SK-N-SH (cell line): ENCODE measurements at regions not wholly inside any gene's neighbourhood (a gene's known extent, or its start where the extent isn't known, plus 50 kb on each side); places are given as distances from the start of the nearest gene placed in this dataset.

Experiments
- CTCF ChIA-PET: fragments of 300-600, 350-600 bp; formaldehyde crosslinking; extraction: SDS; loops from one replicate; lab custom pipeline; 2021; lab: Yijun Ruan, JAX
- POLR2A ChIA-PET: fragments of 350-600 bp; sonication (Branson Sonifier 250); formaldehyde crosslinking; extraction: SDS; loops from one replicate; lab custom pipeline; 2020; ENCODE audit warnings: antibody characterized with exemption, inconsistent platforms; lab: Yijun Ruan, JAX
- DNase-seq: peaks from one replicate; pipeline ENCODE4 v3.0.0; 2012
- H2AFZ ChIP-seq: fragments of 200-600 bp; sonication (generic); 2 replicates; pipeline ENCODE4 v1.8.1; 2016; ENCODE audit warnings: antibody characterized with exemption, mild to moderate bottlenecking, low read depth
- H3F3A ChIP-seq: fragments of 200-600 bp; sonication (generic); replicated peaks from 2 replicates; pipeline ENCODE3; 2016; ENCODE audit warnings: antibody characterized with exemption, mild to moderate bottlenecking; ENCODE audit not compliant: insufficient read depth
- H3K27ac ChIP-seq, 2 experiments: fragments of 200-500 bp in 1 of 2; fragments of 200-600 bp in 1 of 2; sonication (Bioruptor generic) in 1 of 2; sonication (generic), shearing (Covaris generic) in 1 of 2; 2 replicates each; pipeline versions ENCODE4 v1.5.1 to v1.6.1; 2014 to 2016; ENCODE audit warnings: low read depth in 2 of 2, inconsistent platforms in 1 of 2, low read length in 1 of 2, mild to moderate bottlenecking in 1 of 2, mixed read lengths in 1 of 2
- H3K27me3 ChIP-seq: fragments of 200-600 bp; sonication (generic), shearing (Covaris generic); 2 replicates; pipeline ENCODE4 v1.6.1; 2016; ENCODE audit warnings: mixed run types; ENCODE audit not compliant: insufficient read depth
- H3K36me3 ChIP-seq, 2 experiments: fragments of 200-500 bp in 1 of 2; fragments of 200-600 bp in 1 of 2; sonication (Bioruptor generic) in 1 of 2; sonication (generic) in 1 of 2; replicated peaks in 1 of 2; 2 replicates each; pipeline versions ENCODE3 to v1.5.1; 2014 to 2016; ENCODE audit warnings: low read length in 1 of 2, mild to moderate bottlenecking in 1 of 2; ENCODE audit not compliant: insufficient read depth in 2 of 2, control insufficient read depth in 1 of 2
- H3K4me1 ChIP-seq, 2 experiments: fragments of 200-500 bp in 1 of 2; fragments of 200-600 bp in 1 of 2; sonication (Bioruptor generic) in 1 of 2; sonication (generic), shearing (Covaris generic) in 1 of 2; 2 replicates each; pipeline versions ENCODE4 v1.5.1 to v1.6.1; 2014 to 2016; ENCODE audit warnings: low read depth in 1 of 2, low read length in 1 of 2, mixed run types in 1 of 2; ENCODE audit not compliant: insufficient read depth in 2 of 2, control insufficient read depth in 1 of 2
- H3K4me2 ChIP-seq: fragments of 200-600 bp; sonication (generic), shearing (Covaris generic); 2 replicates; pipeline ENCODE4 v1.6.1; 2017; ENCODE audit warnings: mixed run types
- H3K4me3 ChIP-seq, 2 experiments: fragments of 200-500 bp in 1 of 2; fragments of 200-600 bp in 1 of 2; sonication (Bioruptor generic) in 1 of 2; sonication (generic), shearing (Covaris generic) in 1 of 2; 2 replicates each; pipeline versions ENCODE4 v1.5.1 to v1.8.1; 2014 to 2016; ENCODE audit warnings: low read depth in 2 of 2, inconsistent platforms in 1 of 2, low read length in 1 of 2, mild to moderate bottlenecking in 1 of 2, mixed read lengths in 1 of 2, moderate library complexity in 1 of 2
- H3K79me2 ChIP-seq: fragments of 200-600 bp; sonication (generic); 2 replicates; pipeline ENCODE4 v1.8.1; 2017; ENCODE audit warnings: mild to moderate bottlenecking; ENCODE audit not compliant: insufficient read depth
- H3K9ac ChIP-seq: fragments of 200-600 bp; sonication (generic); 2 replicates; pipeline ENCODE4 v1.6.1; 2017; ENCODE audit warnings: mixed run types
- H3K9me2 ChIP-seq: fragments of 200-600 bp; sonication (generic); 2 replicates; pipeline ENCODE4 v1.6.1; 2017; ENCODE audit warnings: mixed run types
- H3K9me3 ChIP-seq: fragments of 200-600 bp; sonication (generic); 2 replicates; pipeline ENCODE4 v1.6.1; 2017; ENCODE audit warnings: mixed run types, mild to moderate bottlenecking, moderate library complexity
- H4K20me1 ChIP-seq: fragments of 200-600 bp; sonication (generic); 2 replicates; pipeline ENCODE4 v1.6.1; 2017; ENCODE audit warnings: mild to moderate bottlenecking, mixed run types; ENCODE audit not compliant: insufficient read depth
- EZH2phosphoT487 ChIP-seq: fragments of 200-600 bp; sonication (generic); IDR thresholded peaks from 2 replicates; pipeline ENCODE4 v1.6.1; 2017; ENCODE audit warnings: low read depth, mixed run types, mild to moderate bottlenecking, antibody characterized with exemption, moderate library complexity, borderline replicate concordance
- FOXM1 ChIP-seq: IDR thresholded peaks from 2 replicates; pipeline ENCODE4 v1.4.0; 2012; ENCODE audit warnings: low read depth, mild to moderate bottlenecking
- NFIC ChIP-seq: IDR thresholded peaks from 2 replicates; pipeline ENCODE4 v1.4.0; 2012; ENCODE audit warnings: borderline replicate concordance
- NRF1 ChIP-seq: IDR thresholded peaks from 2 replicates; pipeline ENCODE4 v1.6.1; 2012; ENCODE audit warnings: low read depth, mild to moderate bottlenecking, low read length
- POLR2AphosphoS5 ChIP-seq: IDR thresholded peaks from 2 replicates; pipeline ENCODE4 v1.6.1; 2012; ENCODE audit warnings: low read depth, low read length
- RCOR1 ChIP-seq: fragments of 150-350 bp; IDR thresholded peaks from 2 replicates; pipeline ENCODE4 v1.6.1; 2017; ENCODE audit warnings: antibody characterized with exemption, low read length
- REST ChIP-seq: IDR thresholded peaks from 2 replicates; pipeline ENCODE4 v1.6.1; 2012; ENCODE audit warnings: mild to moderate bottlenecking, low read depth, low read length, moderate library complexity
- RFX5 ChIP-seq: IDR thresholded peaks from 2 replicates; pipeline ENCODE4 v1.6.1; 2012; ENCODE audit warnings: mild to moderate bottlenecking, improper control_type of control experiment, low read length
- TAF1 ChIP-seq: IDR thresholded peaks from 2 replicates; pipeline ENCODE4 v1.6.1; 2012; ENCODE audit warnings: low read depth, mild to moderate bottlenecking, low read length, moderate library complexity, borderline replicate concordance
- TCF12 ChIP-seq: IDR thresholded peaks from 2 replicates; pipeline ENCODE4 v1.4.0; 2012
- TEAD4 ChIP-seq: IDR thresholded peaks from 2 replicates; pipeline ENCODE4 v1.4.0; 2012; ENCODE audit warnings: mild to moderate bottlenecking, borderline replicate concordance; ENCODE audit not compliant: insufficient read depth
- USF2 ChIP-seq: fragments of 150-350 bp; IDR thresholded peaks from 2 replicates; pipeline ENCODE4 v1.6.1; 2017; ENCODE audit warnings: antibody characterized with exemption, low read length, low read depth, borderline replicate concordance
- WGBS: methylation state at CpG from one replicate; pipeline ENCODE4 v1.1.6; 2017; ENCODE audit warnings: low lambda C conversion rate; 5-methylcytosine and 5-hydroxymethylcytosine counted together
- TF ChIP-seq, protein P1 (sequence below): IDR thresholded peaks from 2 replicates; pipeline ENCODE4 v1.4.0; 2012; ENCODE audit warnings: low read depth
- TF ChIP-seq, protein P2 (sequence below): IDR thresholded peaks from 2 replicates; pipeline ENCODE4; 2012

- Histone ChIP-seq H3K36me3 (no peaks in the 10 kb centered on the region), H4K20me1 (no peaks in the 10 kb centered on the region), H3K9me2 (no peaks in the 10 kb centered on the region), H2AFZ (no peak overlapping the region), H3K27me3 (no peaks in the 10 kb centered on the region), H3K4me3 (no peak overlapping the region), H3K9me3 (no peaks in the 10 kb centered on the region), H3K27ac (no peak overlapping the region), H3K9ac (no peak overlapping the region), H3K4me2 (no peak overlapping the region), H3K4me1 (peaks cover 2% of the 10 kb centered on the region in 2 experiments; a peak in 2 of 4 replicates), H3F3A (no peaks in the 10 kb centered on the region), H3K79me2 (no peaks in the 10 kb centered on the region)
- TF ChIP-seq USF2 (no peak), TEAD4 (no peak), RFX5 (no peak), TAF1 (no peak), REST (no peak), NRF1 (no peak), TCF12 (no peak), POLR2AphosphoS5 (no peak), EZH2phosphoT487 (no peak), NFIC (no peak)
- POLR2A ChIA-PET: no interaction called here
- WGBS: 64% methylated on average over 2 of the region's 2 CpGs
- no peak for DNase-seq
- CTCF ChIA-PET: no interaction called here
Observed at GRCh38 chr5:164057121-164057520, 551.7 kb downstream of the MAT2B start.

GRCh38 chr5:164058621-164059020, 553.2 kb downstream of the MAT2B start:
- H3K79me2 ChIP-seq: no peaks in the 10 kb centered on the region
- 52% methylated on average over 3 of the region's 3 CpGs for WGBS
- no peak overlapping the region for H2AFZ ChIP-seq
- no peak for DNase-seq
- no peak overlapping the region for H3K9ac ChIP-seq
- no peaks in the 10 kb centered on the region for H3K36me3 ChIP-seq
- H3F3A ChIP-seq: no peaks in the 10 kb centered on the region
- H3K4me3 ChIP-seq: no peak overlapping the region
- ChIA-PET CTCF (interaction anchor here (1.0 kb wide), 1 partner anchor 10 kb away, joined by 3 read pairs; no protein-coding TSS in a partner anchor), POLR2A (no interaction called here)
- no peaks in the 10 kb centered on the region for H4K20me1 ChIP-seq
- no peak overlapping the region for H3K27ac ChIP-seq
- H3K4me1 ChIP-seq: peaks cover 0 to 2% of the 10 kb centered on the region in 2 experiments; a peak in 2 of 4 replicates
- no peaks in the 10 kb centered on the region for H3K9me3 ChIP-seq
- no peak for TF ChIP-seq NFIC
- TF ChIP-seq, protein P1, sequence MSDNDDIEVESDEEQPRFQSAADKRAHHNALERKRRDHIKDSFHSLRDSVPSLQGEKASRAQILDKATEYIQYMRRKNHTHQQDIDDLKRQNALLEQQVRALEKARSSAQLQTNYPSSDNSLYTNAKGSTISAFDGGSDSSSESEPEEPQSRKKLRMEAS: no peak
- TF ChIP-seq, protein P2, sequence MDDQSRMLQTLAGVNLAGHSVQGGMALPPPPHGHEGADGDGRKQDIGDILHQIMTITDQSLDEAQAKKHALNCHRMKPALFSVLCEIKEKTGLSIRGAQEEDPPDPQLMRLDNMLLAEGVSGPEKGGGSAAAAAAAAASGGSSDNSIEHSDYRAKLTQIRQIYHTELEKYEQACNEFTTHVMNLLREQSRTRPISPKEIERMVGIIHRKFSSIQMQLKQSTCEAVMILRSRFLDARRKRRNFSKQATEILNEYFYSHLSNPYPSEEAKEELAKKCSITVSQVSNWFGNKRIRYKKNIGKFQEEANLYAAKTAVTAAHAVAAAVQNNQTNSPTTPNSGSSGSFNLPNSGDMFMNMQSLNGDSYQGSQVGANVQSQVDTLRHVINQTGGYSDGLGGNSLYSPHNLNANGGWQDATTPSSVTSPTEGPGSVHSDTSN: no peak
- no peak for TF ChIP-seq RCOR1
- no peak for TF ChIP-seq FOXM1
- TF ChIP-seq USF2: no peak
- no peaks in the 10 kb centered on the region for H3K9me2 ChIP-seq
- no peak overlapping the region for H3K4me2 ChIP-seq
- H3K27me3 ChIP-seq: no peaks in the 10 kb centered on the region
